Muscle of back (tissue), 3 donors: ENCODE measurements at regions not wholly inside any gene's neighbourhood (a gene's known extent, or its start where the extent isn't known, plus 50 kb on each side); places are given as distances from the start of the nearest gene placed in this dataset.

Source experiments
- DNase-seq, 3 donors: peaks; one replicate each; pipeline versions ENCODE4 v3.0.0 to v3.0.0-alpha.2; 2013

DNA sequence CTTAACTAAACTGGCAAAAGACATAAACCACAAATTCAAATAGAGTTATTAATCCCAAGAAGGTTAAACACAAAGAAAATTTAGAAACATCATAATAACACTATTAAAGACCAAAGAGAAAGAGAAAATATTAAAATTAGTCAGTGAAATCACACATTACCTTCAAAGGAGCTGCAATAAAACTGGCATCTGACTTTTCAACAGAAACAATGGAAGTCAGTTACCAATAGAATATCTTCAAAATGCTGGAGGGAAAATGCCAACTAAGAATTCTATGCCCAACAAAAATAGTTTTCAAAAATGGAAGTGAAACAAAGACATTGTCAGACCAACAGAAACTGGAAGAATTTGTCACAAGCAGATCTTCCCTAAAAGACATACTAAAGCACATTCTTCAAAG is 68.7 kb upstream of the RNF7 start:
- no peak for DNase-seq

DNA sequence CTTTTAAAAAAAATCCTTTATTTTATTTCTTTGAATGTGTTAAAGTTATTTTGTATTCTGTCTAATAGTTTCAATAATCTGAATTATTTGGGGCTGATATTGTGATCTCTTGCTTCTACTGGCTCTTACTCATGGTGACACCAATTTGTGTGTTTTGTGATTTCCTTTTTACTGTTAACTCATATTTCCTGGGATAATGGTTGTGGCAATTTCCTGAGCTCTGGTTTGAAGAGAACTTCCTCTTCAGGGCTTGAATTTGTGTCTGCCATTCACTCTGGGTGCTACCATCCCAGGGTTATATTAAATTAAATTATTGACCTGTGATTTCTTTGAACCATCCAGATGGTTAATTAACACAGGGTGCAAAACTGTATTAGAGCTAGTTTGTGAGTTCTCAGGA is 60.4 kb upstream of the RNF7 start:
- no peak for DNase-seq

DNA sequence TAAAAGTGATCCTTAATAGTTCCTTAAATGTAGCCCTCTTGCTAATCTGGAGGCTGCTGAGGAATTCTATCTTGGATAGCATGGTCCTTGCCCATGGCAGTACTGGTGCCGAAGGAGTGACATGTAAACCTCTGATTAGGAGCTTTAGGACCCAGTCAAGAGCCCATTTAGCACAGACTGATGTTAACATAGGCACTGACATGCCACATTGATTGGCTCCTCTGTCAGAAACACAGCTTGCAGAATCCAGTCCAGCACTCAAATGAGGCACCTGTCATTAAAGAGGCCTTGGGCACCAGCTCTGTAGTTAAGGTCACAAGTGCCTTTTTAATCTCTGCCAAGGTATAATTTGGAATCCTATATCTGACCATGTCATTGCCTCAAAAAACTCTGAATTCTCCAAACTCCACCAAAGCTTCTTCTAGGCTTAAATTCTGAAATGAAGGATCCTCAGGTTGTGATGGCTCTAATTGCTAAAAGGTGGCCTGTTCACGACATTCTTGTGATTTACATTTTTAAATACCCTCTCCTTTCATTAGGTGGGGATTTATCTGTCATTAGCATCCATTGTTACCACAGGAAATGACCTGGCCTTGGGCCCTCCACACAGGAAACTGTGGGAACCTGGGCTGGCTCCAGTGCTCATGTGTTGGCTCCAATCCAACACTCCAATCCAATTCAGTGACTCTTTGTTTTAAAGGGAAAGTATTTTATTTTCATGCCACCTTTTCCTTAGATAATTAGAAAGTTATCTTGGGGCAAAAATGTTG is 57.3 kb upstream of the RNF7 start:
- DNase-seq, result peak; percentile 16 to 36 (median 32)

DNA sequence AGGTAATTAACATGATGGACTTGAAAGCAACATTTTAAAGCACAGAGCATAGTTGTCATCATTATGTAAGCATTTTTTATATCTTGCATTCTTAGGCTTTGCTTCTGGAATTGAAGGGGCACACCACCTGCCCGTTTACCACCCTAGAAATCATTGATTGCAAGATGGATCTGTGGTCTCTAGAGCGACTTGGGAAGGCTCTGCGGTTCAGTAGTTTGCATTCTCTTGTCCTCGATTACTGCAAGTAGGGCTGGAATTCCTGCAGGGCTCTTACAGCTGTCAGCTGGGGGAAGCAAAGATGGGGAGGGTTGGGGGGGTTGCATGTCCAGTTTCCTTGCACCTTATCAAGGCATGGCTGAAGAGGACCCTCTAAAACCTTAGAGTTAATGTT is 56.7 kb upstream of the RNF7 start:
- DNase-seq, result no peak

DNA sequence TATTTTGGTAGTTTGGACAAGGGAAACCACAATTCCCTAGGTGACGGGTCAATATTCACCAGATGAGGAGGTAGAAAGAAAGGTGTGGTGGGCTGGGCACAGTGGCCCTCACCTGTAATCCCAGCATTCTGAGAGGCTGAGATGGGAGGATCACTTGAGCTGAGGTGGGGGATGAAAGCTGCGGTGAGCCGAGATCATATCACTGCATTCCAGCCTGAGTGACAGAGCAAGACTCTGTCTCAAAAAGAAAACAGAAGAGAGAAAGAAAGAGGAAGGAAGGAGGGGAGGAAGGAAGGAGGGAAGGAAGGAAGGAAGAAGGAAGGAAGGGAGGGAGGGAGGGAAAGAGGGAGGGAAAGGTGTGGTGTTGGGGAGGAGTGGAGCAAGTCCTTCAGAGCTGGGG is 56.1 kb upstream of the RNF7 start:
- no peak for DNase-seq

DNA sequence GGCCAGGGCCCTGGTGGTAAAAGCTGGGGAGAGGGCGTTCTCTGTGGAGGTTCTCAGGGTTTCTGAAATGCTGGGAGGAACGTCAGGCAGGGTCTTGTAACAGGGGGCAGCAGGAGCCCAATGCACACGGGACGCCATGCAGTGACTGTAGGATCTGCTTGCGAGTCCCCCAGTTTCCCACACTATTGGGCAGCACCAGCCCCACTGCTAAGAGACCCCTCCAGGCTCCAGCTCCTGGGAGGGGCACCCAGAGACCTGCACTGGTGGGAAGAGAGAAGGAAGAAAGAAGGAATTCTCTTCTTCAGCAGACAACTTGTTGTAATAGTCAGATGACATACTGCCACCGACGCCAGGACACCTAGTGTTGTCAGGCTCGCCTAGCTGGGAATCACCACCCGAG is 55.2 kb upstream of the RNF7 start:
- no peak for DNase-seq

DNA sequence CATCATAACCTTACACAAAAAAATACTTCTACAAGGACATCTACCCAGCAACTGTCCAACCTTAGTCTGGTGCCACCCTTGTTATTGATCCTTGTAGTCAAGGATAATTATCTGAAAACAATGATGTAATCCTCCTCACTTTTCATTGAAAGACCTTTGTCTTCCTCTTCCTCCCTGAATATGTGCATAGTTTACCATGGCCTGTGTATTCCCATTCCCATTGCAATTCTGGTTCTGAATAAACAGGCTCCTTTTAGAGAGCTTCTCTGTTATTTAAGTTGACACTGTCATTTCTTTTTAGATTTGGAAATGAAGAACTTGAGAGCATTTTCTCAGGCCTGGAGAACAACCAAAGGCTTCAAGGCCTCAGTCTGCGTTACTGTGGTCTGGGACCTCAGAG is 53.3 kb upstream of the RNF7 start:
- DNase-seq, result no peak

DNA sequence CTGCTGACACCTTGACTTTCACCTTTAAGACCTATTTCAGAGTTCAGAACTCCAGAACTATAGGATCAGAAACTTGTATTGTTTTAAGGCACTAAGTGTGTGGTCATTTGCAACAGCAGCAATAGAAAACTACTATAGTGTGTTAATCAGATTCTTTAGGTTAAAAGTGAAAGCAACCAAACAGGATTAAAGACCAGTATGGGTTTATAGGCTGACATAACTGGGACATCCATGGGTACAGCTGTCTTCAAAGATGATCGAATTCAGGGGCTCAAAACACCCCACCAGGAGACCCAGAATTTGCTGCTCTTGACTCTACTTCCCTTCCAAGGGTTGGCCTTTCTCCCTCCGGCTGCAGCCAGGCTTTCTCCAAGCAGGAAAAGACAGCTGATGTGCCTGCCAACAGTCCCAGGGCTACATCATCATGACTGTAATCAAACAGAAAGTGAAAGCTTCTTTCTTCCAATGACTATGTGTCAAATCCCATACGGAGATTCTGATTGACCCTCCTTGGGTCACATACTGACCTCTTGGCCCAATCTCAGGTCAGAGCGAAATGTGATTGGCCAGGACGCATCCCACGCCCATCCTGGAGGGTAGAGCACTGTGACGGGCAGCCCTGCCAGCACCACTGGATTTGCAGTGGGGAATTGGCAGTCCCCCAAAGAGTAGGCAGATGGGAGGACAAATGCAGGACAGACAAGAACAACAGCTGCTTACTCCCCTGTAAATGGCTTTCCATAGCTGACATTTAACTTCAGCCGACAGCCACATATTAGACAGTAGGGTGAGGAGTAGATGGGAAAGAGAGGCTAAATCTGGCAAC is 51.4 kb upstream of the RNF7 start:
- peak; percentile 67 to 87 (median 75) for DNase-seq
